ENCODE measurements at regions not wholly inside any gene's neighbourhood (a gene's known extent, or its start where the extent isn't known, plus 50 kb on each side); places are given as distances from the start of the nearest gene placed in this dataset.

- DNase-seq (ENCODE audit: low read depth): no peak
Measured at GRCh38 chr1:81391125-81391828, 409.5 kb upstream of the ADGRL2 start.

GRCh38 chr1:81388435-81388834 lies 412.3 kb upstream of the ADGRL2 start:
- DNase-seq (ENCODE audit: low read depth): no peak

- DNase-seq (ENCODE audit: low read depth): no peak
Measured at GRCh38 chr1:81387446-81387845, 413.3 kb upstream of the ADGRL2 start.

- no peak for DNase-seq (ENCODE audit: low read depth)
Measured at GRCh38 chr1:81382561-81382960, 418.2 kb upstream of the ADGRL2 start.

- DNase-seq (ENCODE audit: low read depth): no peak
Measured at GRCh38 chr1:81381881-81382280, 418.9 kb upstream of the ADGRL2 start.

GRCh38 chr1:81380436-81380835 lies 420.3 kb upstream of the ADGRL2 start:
- DNase-seq (ENCODE audit: low read depth): no peak

- DNase-seq (ENCODE audit: low read depth): no peak
Measured at GRCh38 chr1:81379430-81379829, 421.3 kb upstream of the ADGRL2 start.

GRCh38 chr1:81377406-81377805 lies 423.3 kb upstream of the ADGRL2 start:
- DNase-seq (ENCODE audit: low read depth): no peak

- DNase-seq (ENCODE audit: low read depth): no peak
Measured at GRCh38 chr1:81375884-81376548, 424.7 kb upstream of the ADGRL2 start.

- DNase-seq (ENCODE audit: low read depth): no peak
Measured at GRCh38 chr1:81374481-81374880, 426.3 kb upstream of the ADGRL2 start.

GRCh38 chr1:81371864-81372263 lies 428.9 kb upstream of the ADGRL2 start:
- no peak for DNase-seq (ENCODE audit: low read depth)

GRCh38 chr1:81369833-81370232 lies 430.9 kb upstream of the ADGRL2 start:
- no peak for DNase-seq (ENCODE audit: low read depth)

- DNase-seq (ENCODE audit: low read depth): no peak
Measured at GRCh38 chr1:81366173-81366572, 434.6 kb upstream of the ADGRL2 start.

- no peak for DNase-seq (ENCODE audit: low read depth)
Measured at GRCh38 chr1:81364088-81364487, 436.6 kb upstream of the ADGRL2 start.

GRCh38 chr1:81358151-81358550 lies 442.6 kb upstream of the ADGRL2 start:
- DNase-seq (ENCODE audit: low read depth): no peak

GRCh38 chr1:81351864-81352263 lies 448.9 kb upstream of the ADGRL2 start:
- DNase-seq (ENCODE audit: low read depth): no peak

- DNase-seq (ENCODE audit: low read depth): no peak
Measured at GRCh38 chr1:81349194-81349965, 451.4 kb upstream of the ADGRL2 start.

GRCh38 chr1:81345110-81345509 lies 455.6 kb upstream of the ADGRL2 start:
- DNase-seq (ENCODE audit: low read depth): no peak

GRCh38 chr1:81340239-81340638 lies 460.5 kb upstream of the ADGRL2 start:
- no peak for DNase-seq (ENCODE audit: low read depth)

- no peak for DNase-seq (ENCODE audit: low read depth)
Measured at GRCh38 chr1:81337226-81337625, 463.5 kb upstream of the ADGRL2 start.

GRCh38 chr1:81335876-81336275 lies 464.9 kb upstream of the ADGRL2 start:
- DNase-seq (ENCODE audit: low read depth): no peak

GRCh38 chr1:81330521-81330920 lies 470.2 kb upstream of the ADGRL2 start:
- no peak for DNase-seq (ENCODE audit: low read depth)

- no peak for DNase-seq (ENCODE audit: low read depth)
Measured at GRCh38 chr1:81330111-81330510, 470.6 kb upstream of the ADGRL2 start.

All from activated T-cell treated with anti-CD3 and anti-CD28 coated beads for 48 hours (primary cell).